HEK293T (cell line): ENCODE measurements at regions not wholly inside any gene's neighbourhood (a gene's known extent, or its start where the extent isn't known, plus 50 kb on each side); places are given as distances from the start of the nearest gene placed in this dataset.

Experiments
- ELF4 ChIP-seq: fragments of 450-650 bp; IDR thresholded peaks from 2 replicates; pipeline ENCODE4 v1.6.1; 2017; ENCODE audit warnings: antibody characterized with exemption
- NFRKB ChIP-seq: fragments of 450-650 bp; IDR thresholded peaks from 2 replicates; pipeline ENCODE4 v1.6.1; 2016; ENCODE audit warnings: mild to moderate bottlenecking, moderate library complexity
- SP1 ChIP-seq: fragments of 450-650 bp; IDR thresholded peaks from 2 replicates; pipeline ENCODE4 v1.6.1; 2017

GRCh38 chr18:57891707-57892391, 88.7 kb upstream of the ATP8B1 start:
- no peak for TF ChIP-seq ELF4
- no peak for TF ChIP-seq SP1
- no peak for TF ChIP-seq NFRKB
